NCI-H1417 treated with DMSO at 0.1 percent for 48 hours (cell line): ENCODE measurements at regions not wholly inside any gene's neighbourhood (a gene's known extent, or its start where the extent isn't known, plus 50 kb on each side); places are given as distances from the start of the nearest gene placed in this dataset.
"Not testable (repeated sequence)": the region's sequence is repeated elsewhere in the genome, so short reads cannot be mapped to it uniquely, and the experiment has no call there.

Experiments
- DNase-seq: peaks from one replicate; lab custom pipeline; 2025; lab: John Stamatoyannopoulos, UW

DNA sequence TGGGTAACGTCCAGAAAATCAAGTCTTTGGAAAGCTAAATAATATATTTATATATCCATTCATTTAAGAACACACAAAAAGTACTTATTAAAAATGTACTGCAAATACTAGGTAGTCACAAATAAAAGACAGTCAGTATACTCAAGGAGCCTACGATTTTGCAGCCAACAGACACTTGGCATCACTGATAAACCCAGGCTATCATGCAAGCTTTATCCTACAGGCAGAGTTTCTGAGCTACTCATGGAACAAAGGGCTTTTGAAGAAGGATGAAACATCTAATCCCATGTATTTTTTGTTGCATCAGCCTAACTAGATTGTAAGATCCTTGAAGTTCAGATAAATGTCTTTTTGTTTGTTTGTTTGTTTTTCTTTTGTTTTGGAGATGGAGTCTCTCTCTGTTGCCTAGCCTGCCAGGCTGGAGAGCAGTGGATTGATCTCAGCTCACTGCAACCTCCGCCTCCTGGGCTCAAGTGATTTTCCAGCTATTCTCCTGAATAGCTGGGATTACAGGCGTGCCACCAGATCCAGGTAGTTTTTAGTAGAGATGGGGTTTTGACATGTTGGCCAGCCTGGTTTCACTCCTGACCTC lies 319.4 kb upstream of the MDFIC2 start:
- no peak for DNase-seq

DNA sequence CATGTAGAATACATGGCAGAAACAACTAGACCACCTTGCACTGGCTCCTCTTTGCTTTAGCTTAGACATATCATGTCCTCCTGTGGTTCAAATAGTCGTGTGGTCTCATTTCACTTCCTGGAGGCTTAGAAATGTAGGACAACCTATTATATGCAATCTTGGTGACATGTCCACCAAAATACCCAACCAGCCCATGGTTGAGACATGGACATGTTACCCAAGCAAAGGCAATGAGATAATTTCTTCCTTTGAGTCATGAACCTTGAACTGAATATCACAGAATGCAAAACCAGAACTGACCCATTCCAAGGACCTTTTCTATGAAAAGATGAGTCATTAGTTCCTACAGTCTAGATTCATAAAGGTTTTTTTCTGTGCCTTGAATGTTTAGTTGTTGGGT lies 309.0 kb upstream of the MDFIC2 start:
- DNase-seq: no peak

DNA sequence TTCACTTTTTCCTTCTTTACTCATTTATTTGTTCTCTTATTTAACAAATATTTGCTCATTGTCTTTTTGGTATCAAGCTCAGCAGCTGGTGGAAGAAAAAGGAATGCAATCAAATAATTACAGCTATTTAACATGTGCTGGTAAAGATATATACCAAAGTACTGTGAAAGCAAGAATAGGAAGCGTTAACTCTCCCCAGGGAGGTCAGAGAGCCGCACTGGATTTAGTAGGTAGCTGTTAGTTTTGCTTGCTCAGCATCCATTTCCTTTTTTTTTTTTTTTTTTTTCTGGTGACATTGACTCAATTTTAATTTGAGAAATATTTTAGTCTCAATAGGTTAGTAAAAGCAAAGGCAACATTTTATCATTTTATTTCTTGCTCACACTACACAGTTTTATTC lies 308.5 kb upstream of the MDFIC2 start:
- DNase-seq: no peak

DNA sequence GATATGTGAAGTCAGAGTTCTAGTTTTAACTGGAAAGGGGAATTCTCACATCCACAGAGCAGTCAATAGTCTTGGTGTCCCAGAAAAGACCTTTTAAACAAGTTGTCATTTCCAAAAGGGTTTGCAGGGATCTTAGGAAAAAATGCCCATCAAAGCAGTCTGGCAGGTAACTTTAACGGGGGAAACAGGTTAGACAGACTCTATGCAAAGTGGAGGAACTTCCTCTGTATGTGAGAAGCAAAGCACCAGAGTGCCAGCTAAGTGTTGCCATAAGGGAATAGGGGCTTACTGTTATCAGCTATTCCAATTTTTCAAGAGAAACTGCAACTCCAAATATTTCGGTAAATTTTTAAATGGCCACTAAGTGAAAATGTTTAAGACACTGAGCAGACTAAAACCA lies 307.9 kb upstream of the MDFIC2 start:
- no peak for DNase-seq

DNA sequence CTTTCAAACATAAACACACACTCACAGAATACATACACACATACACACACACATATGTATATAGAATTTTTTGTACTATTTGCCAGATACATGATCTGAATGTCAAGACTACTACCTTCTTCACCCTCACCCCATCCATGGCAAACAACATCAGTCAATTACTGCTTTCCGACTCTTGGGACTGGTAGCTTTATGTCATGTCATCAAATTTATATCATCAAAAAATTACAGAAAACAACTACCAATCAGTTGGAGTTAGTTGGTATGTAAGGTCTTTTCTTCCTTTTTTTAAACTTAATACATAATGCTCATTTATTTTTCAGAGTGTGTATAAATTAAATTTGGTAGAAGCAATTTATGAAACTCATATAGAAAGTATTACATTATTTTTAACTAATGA lies 305.7 kb upstream of the MDFIC2 start:
- DNase-seq: no peak

DNA sequence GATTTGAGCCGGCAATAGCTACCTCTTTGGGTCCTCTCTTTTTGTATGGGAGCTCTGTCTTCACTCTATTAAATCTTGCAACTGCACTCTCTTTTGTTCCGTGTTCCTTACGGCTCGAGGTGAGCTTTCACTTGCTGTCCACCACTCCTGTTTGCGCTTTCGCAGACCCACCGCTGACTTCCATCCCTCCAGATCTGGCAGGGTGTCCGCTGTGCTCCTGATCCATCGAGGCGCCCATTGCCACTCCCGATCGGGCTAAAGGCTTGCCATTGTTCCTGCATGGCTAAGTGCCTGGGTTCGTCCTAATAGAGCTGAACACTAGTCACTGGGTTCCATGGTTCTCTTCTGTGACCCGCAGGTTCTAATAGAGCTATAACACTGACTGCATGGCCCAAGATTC lies 304.9 kb upstream of the MDFIC2 start:
- not testable (repeated sequence) for DNase-seq

DNA sequence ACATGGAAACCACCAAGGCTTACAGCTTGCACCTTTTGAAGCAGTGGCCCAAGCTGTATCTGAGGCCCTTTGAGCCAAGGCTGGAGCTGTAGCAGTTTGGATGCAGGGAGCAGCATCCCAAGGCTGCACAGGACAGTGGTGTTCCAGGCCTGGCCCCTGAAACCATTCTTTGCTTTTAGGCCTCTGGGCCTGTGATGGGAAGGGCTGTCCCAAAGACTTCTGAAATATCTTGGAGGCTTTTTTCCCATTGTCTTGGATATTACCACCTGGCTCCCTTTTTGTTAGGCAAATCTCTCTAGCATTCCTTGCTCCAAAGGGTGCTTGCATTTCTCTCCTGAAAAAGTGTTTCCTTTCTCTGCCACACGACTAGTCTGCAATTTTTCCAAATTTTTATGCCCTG lies 302.8 kb upstream of the MDFIC2 start:
- DNase-seq: no peak

DNA sequence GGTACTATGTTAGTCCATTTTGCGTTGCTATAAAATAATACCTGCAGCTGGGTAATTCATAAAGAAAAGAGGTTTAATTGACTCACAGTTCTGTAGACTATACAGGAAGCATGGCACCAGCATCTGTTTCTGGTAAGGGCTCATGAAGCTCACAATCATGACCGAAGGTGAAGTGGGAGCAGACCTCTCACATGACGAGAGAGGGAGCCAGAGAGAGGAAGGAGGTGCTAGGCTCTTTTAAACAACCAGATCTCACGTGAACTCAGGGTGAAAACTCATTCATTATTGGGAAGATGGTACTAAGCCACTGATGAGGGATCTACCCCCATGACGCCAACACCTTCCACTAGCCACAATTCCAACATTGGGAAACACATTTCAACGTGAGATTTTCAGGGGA lies 301.7 kb upstream of the MDFIC2 start:
- DNase-seq: no peak

DNA sequence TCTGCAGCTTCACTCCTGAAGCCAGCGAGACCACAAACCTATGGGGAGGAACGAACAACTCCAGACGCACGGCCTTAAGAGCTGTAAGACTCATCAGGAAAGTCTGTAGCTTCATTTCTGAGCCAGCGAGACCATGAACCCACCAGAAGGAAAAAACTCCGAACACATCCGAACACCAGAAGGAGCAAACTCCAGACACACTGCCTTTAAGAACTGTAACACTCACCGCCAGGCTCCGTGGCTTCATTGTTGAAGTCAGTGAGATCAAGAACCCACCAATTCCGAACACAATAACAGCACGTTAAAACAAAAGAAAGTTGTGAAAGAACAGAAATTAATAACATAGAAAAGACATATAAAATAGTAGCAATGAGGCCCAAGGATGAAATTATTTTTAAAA lies 300.5 kb upstream of the MDFIC2 start:
- no peak for DNase-seq

DNA sequence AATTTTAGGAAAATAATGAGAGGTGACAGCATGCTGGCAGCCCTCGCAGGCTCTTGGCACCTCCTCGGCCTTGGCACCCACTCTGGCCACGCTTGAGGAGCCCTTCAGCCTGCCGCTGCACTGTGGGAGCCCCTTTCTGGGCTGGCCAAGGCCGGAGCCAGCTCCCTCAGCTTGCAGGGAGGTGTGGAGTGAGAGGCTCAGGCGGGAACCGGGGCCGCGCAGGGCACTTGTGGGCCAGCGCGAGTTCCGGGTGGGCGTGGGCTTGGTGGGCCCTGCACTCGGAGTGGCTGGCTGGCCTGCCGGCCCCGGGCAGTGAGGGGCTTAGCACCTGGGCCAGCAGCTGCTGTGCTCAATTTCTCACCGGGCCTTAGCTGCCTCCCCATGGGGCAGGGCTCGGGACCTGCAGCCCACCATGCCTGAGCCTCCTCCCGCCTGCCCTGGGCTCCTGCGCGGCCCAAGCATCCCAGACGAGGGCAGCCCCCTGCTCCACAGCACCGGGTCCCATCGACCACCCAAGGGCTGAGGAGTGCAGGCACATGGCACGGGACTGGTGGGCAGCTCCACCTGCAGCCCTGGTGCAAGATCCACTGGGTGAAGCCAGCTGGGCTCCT lies 299.3 kb upstream of the MDFIC2 start:
- DNase-seq: not testable (repeated sequence)

DNA sequence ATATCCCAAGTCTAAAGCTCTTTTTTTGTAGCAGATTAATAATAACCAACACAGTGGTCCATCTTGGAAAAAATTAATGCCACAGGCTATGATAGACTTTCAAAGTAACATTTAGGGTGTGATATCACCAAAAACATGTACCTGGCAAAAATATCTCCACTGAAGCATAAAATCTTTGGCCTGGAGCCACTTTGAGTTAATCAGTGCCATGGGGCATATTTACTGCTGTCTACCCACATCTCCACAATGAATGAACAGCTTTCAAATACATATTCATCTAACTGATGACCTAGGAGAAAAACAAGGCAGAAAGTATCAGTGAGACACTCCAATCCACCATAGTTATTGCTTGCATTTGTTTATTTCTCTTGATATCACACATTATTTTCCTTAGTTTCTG lies 296.0 kb upstream of the MDFIC2 start:
- no peak for DNase-seq

DNA sequence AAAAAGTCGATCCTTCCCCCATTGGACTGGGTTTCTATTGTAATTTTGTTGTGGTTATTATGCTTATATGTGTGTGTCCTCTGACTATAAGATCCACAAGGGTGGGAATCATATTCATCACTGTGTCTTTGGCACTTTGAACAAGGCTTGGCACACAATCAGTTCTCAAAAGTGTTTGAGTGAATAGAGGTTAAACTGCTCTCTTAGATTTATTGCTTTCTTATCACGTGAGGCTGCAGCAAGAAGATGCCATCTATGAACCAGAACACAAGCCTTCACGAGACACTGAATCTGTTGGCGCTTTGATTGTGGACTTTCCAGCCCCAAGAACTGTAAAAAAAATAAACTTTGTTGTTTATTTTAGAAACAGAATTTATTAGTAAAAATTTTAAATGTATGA lies 295.0 kb upstream of the MDFIC2 start:
- no peak for DNase-seq

DNA sequence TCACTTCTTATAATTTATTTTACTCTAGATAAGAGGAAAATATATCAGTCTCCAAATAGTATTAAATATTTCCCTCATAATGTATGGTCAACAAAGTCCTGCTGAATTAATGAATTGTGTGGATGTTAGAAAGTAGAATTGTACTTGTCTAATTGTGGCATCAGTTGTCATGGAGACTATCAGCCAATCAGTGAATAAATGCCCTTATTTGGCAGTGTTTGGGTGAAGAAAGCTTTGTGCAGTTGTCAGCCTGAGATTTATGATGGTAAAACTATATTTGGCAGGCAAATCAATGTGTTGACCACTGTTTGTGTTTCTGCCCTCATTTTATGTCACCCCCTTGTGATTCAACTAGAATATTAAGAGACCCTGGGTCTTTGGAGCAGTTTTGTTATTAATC lies 293.6 kb upstream of the MDFIC2 start:
- DNase-seq: no peak

DNA sequence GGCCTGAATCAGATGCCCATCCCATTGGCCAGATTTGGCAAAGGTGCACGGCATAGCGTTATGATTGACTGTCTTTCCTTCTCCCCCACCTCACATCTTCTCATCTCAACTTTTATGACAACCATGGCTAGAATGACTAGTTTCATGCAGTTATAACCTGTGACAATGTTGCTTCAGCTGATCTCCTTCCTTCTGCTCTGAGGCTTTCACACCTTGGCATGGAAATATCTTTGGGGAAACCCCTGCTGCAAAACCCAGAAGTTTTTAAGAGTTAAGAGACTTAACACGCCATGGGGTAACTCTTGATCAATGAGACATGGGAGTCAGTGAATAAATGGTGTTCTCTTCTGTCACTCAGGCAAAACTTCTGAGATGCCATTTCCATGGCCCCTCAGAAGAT lies 290.7 kb upstream of the MDFIC2 start:
- DNase-seq: no peak

DNA sequence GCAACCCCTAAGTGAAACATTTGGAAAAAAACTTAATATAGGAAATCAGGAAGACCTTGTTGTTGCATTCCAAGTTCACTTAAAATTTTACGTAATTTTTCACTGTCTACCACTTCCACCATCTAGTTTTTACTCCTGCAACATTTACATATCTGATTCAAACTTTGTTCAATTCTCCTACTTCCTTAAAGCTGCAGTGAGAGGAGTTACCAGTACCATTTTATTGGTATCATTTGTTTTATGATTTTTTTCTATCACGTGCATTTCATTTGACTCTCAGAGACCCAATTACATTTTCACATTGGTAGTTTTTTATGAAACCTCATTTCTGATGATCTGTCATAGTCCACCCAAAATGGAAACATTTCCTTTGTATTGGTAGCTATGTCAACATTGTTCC lies 284.9 kb upstream of the MDFIC2 start:
- no peak for DNase-seq

DNA sequence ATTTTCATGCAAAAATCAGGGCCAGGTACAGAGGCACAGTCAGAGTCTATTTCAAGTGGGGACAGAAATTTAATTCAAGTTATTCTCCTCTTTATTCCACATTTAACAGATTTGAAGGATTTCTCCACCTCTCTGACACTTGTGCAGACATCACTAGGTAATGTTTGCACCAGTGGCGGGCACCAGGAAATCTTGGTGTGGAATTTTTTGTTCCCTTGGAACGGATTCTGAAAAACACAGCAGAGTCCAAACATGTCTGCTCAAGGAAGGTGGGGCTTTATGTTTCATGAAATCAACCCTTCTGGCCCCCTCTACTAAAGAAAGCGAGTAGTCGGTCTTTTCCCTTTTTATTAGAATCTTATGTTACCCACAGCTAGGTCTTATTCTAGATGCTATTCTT lies 271.2 kb upstream of the MDFIC2 start:
- DNase-seq: no peak

DNA sequence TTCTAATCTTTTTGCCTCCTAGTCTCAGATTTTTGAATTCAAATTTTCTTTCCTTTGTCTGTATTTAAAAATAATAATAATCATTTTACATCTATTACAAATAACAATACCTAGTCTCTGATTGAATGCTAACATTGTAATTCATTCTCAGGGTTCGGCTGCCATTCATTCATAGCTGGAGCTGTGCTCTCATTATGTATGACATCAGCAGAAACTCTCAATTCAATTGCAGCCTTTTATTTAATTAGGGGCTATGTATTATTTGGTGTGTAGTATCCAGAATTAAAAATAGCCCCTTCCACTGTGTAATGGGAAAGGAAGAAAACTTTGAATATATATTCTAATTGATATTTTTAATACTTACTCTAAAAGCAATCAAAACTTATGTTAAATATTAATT lies 270.4 kb upstream of the MDFIC2 start:
- no peak for DNase-seq

DNA sequence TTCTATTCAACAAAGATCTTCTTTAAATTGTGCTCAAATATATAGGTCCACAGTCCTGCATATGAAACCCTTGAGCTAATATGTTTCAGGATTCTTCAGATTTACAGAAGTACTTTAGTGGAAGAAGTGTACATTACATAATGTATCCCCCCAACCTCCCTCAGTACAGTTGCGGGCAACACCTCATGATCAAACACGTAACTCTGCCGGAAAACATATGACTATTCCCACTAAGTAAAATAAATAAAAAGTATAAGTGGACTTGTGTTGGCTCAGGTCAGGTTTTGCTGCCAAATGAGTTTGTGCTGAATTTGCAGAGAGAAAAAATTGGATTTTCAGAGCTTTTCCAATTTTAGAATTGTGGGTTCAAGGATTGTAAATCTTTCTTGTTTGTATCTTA lies 267.6 kb upstream of the MDFIC2 start:
- DNase-seq: no peak

DNA sequence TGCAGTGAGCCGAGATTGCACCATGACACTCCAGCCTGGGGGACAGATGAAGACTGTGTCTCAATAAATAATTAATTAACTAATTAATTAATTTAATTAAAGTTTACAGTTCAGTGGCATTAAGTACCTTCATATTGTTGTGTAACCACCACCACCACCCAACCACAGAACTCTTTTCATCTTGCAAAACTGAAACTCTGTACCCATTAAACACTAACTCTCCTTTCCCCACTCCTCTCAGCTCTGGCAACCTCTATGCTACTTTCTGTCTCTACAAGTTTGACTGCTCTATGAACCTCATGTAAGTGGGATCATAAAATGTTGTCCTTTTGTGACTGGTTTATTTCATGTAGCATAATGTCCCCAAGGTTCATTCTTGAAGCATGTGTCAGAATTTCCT lies 259.3 kb upstream of the MDFIC2 start:
- DNase-seq: no peak

DNA sequence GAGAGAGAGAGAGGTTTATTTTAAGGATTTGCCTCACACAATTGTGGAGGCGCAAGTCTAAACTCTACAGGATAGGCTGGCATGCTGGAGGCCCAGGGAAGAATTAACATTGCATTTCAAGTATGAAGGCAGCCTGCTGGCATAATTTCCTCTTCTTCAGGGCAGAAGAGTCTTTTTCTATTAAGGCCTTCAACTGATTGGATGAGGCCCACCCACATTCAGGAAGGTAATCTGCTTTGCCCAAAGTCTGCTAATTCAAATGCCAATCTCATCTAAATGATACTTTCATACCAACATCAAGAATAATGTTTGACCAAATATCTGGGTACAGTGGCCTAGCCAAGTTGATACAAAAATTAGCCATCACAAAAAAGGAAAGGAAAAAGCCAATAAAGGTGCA lies 258.1 kb upstream of the MDFIC2 start:
- DNase-seq: no peak

DNA sequence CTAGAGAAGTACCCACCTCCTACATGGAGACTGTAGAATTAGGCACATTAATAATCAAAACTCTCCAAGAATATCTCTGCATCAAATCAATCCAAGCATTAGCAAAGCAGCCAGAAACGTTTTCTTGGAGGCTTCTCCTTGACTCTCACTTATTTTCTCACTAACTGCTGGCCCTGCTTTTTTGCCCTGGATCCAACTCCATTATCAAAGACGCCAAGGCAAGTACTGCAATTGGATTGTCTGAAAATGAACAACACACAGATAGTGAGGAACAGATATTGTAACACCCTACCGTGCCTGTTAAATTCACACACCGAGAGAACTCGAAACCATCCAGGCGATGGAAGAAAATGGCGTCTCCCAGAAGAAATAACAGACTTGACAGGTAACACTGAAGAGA lies 256.2 kb upstream of the MDFIC2 start:
- no peak for DNase-seq

DNA sequence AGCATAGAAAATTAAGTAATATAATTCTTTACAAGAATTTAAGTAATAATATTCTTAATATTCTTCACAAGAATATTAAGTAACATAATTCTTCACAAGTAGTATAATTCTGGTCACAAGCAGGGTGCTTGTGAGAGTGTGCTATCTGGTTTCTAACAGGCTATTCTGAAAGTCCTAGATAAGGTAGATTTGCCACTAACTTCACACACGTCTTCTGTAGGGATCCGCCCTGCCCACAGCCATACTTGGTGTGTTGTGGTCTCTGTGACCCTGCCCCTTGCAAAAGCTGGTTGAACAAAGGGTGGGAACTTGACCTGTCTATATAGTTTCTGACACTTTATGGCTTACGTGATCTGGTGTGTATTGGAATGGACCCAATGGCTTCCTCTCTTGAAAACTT lies 253.4 kb upstream of the MDFIC2 start:
- DNase-seq: no peak

DNA sequence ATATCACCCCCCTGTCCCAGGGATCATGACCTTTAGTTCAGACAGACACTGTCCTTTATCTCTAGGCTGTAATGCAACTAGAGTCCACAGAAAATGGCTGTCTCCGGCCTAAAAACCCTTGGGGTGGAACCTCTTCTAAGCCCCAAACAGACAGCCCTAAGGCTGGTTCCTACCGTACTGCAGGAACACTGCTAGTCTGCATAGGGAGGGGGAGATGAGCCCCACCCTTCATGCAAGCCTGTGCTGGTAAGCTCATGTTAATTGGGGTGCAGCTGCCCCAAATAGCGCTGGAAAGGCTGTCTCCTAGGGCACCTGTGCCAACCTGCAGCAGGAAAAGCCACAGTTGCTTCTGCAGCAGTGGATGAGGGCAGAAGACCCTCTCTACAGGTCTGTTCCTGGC lies 252.1 kb upstream of the MDFIC2 start:
- DNase-seq: no peak

DNA sequence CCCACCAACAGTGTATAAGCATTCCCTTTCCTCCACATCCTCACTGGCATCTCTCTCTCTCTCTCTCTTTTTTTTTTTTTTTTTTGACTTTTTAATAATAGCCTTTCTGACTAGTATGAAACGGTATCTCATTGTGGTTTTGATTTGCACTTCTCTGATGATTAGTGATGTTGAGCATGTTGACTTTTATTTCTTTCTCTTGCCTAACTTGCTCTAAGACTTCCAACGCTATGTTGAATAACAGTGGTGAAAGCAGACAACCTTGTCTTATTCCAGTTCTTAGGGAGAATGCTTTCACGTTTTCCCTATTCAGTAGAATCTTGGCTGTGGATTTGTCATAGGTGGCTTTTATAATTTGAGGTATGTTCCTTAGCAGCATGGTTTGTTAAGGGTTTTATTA lies 249.4 kb upstream of the MDFIC2 start:
- DNase-seq: no peak

DNA sequence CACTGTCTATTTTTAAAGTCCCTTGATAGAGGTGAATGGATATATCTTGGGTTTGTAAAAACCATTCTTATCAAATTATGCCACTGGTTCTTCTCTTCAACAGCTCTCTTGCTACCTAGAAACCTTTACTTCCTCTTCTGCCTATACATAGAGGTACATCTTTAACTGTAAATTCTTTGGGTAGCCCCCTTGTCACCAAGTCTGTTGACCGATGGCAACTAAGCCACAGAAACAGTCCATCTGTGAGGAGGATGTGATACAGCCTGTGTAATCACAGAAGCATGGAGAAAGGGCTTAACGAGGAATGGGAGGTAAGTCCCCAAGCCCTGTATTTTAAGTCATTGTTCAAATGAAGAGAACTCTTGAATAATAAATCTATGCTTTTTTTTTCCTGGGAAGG lies 246.5 kb upstream of the MDFIC2 start:
- no peak for DNase-seq
